HCT116 (cell line): ENCODE measurements at regions not wholly inside any gene's neighbourhood (a gene's known extent, or its start where the extent isn't known, plus 50 kb on each side); places are given as distances from the start of the nearest gene placed in this dataset.

Experiments
- ATF3 ChIP-seq: IDR thresholded peaks from 2 replicates; pipeline ENCODE4 v1.6.1; 2012
- CEBPB ChIP-seq: IDR thresholded peaks from 2 replicates; pipeline ENCODE4 v1.6.1; 2012; ENCODE audit warnings: low read depth
- CTCF ChIP-seq, 3 experiments: fragments of 200-600 bp in 1 of 3; sonication (generic) in 1 of 3; IDR thresholded peaks in 2 of 3; conservative IDR thresholded peaks in 1 of 3; 2 replicates each; pipeline ENCODE4 v1.5.1; 2012 to 2017; ENCODE audit warnings: low read depth in 2 of 3, low read length in 2 of 3, antibody characterized with exemption in 1 of 3, borderline replicate concordance in 1 of 3, control low read depth in 1 of 3, mild to moderate bottlenecking in 1 of 3, mixed read lengths in 1 of 3, mixed run types in 1 of 3, moderate library complexity in 1 of 3; ENCODE audit not compliant: insufficient read depth in 1 of 3
- EZH2 ChIP-seq: fragments of 200-600 bp; sonication (generic); IDR thresholded peaks from 2 replicates; pipeline ENCODE4 v1.6.1; 2017; ENCODE audit warnings: antibody characterized with exemption, mixed run types
- FOSL1 ChIP-seq: IDR thresholded peaks from 2 replicates; pipeline ENCODE4 v1.6.1; 2012; ENCODE audit warnings: low read depth
- POLR2A ChIP-seq: IDR thresholded peaks from 2 replicates; pipeline ENCODE4 v1.7.0; 2011; ENCODE audit warnings: borderline replicate concordance; ENCODE audit not compliant: insufficient read depth, insufficient read length; ENCODE audit errors: extremely low read depth
- POLR2AphosphoS5 ChIP-seq: IDR thresholded peaks from 2 replicates; pipeline ENCODE4 v1.6.1; 2011; ENCODE audit warnings: mild to moderate bottlenecking, low read depth, low read length, moderate library complexity
- SP1 ChIP-seq: IDR thresholded peaks from 2 replicates; pipeline ENCODE4 v1.6.1; 2012; ENCODE audit warnings: low read depth
- TCF7L2 ChIP-seq: IDR thresholded peaks from 2 replicates; pipeline ENCODE4 v1.7.0; 2011; ENCODE audit warnings: borderline replicate concordance, inconsistent platforms; ENCODE audit not compliant: insufficient read depth, insufficient read length; ENCODE audit errors: extremely low read depth
- ZNF274 ChIP-seq: fragments of 200-500 bp; sonication (Bioruptor generic); IDR thresholded peaks from 2 replicates; pipeline ENCODE4 v1.6.1; 2014; ENCODE audit warnings: mild to moderate bottlenecking, low read depth, low read length, inconsistent platforms
- TF ChIP-seq, protein P1 (sequence below): IDR thresholded peaks from 2 replicates; pipeline ENCODE4 v1.6.1; 2012

GRCh38 chr1:206419250-206419649 is 51.0 kb upstream of the IKBKE start:
- no peak for TF ChIP-seq CTCF (IDR thresholded peaks at IDR 0.05 in 2 of 3, conservative IDR thresholded peaks at IDR 0.05 in 1 of 3; ENCODE audit: borderline replicate concordance in 1 of 3, insufficient read depth in 1 of 3, low read depth in 2 of 3, low read length in 2 of 3)
- no peak for TF ChIP-seq CEBPB
- TF ChIP-seq EZH2 = no peak
- TF ChIP-seq ATF3 = no peak
- no peak for TF ChIP-seq FOSL1
- TF ChIP-seq, protein P1, sequence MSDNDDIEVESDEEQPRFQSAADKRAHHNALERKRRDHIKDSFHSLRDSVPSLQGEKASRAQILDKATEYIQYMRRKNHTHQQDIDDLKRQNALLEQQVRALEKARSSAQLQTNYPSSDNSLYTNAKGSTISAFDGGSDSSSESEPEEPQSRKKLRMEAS = no peak
- no peak for TF ChIP-seq TCF7L2
- TF ChIP-seq POLR2A = no peak
- TF ChIP-seq POLR2AphosphoS5 = no peak
- TF ChIP-seq ZNF274 = no peak
- peak; percentile 21; the same call in 1 of the 2 replicates for TF ChIP-seq SP1
